Neutrophil (primary cell): ENCODE measurements at regions not wholly inside any gene's neighbourhood (a gene's known extent, or its start where the extent isn't known, plus 50 kb on each side); places are given as distances from the start of the nearest gene placed in this dataset.

ENCODE experiments used
- H3K27ac ChIP-seq: fragments of 200-600 bp; sonication (generic); 2 replicates; pipeline ENCODE4 v1.5.1; 2016; ENCODE audit warnings: mild to moderate bottlenecking, moderate library complexity
- H3K27me3 ChIP-seq: fragments of 200-600 bp; sonication (generic); 2 replicates; pipeline ENCODE4 v1.6.0; 2016; ENCODE audit warnings: mild to moderate bottlenecking
- H3K36me3 ChIP-seq: fragments of 200-600 bp; sonication (generic); 2 replicates; pipeline ENCODE4 v1.5.1; 2017
- H3K4me1 ChIP-seq, 2 experiments: fragments of 200-600 bp in 1 of 2; sonication (generic) in 1 of 2; 1 replicate in 1 of 2; 2 replicates in 1 of 2; pipeline versions ENCODE4 v1.5.1 to v1.6.1; 2013 to 2016; ENCODE audit warnings: low read depth in 1 of 2, low read length in 1 of 2, mild to moderate bottlenecking in 1 of 2, moderate library complexity in 1 of 2; ENCODE audit not compliant: control insufficient read depth in 1 of 2, insufficient read depth in 1 of 2
- H3K4me3 ChIP-seq, 2 experiments: fragments of 200-600 bp in 1 of 2; sonication (generic) in 1 of 2; 1 replicate in 1 of 2; 2 replicates in 1 of 2; pipeline ENCODE4 v1.5.1; 2013 to 2016; ENCODE audit warnings: low read depth in 1 of 2, low read length in 1 of 2, mild to moderate bottlenecking in 1 of 2, moderate library complexity in 1 of 2
- H3K9me3 ChIP-seq: fragments of 200-600 bp; sonication (generic); 2 replicates; pipeline ENCODE4 v1.5.1; 2016
- CTCF ChIP-seq: fragments of 200-600 bp; sonication (generic); IDR thresholded peaks from 2 replicates; pipeline ENCODE4 v1.5.1; 2016; ENCODE audit warnings: antibody characterized with exemption

- Histone ChIP-seq H3K36me3 (no peaks in the 10 kb centered on the region), H3K9me3 (no peaks in the 10 kb centered on the region), H3K4me3 (no peak overlapping the region), H3K27ac (no peak overlapping the region), H3K27me3 (no peaks in the 10 kb centered on the region), H3K4me1 (no peaks in the 10 kb centered on the region)
- TF ChIP-seq CTCF: no peak
Observed at GRCh38 chr2:122884889-122885288, 1129.4 kb downstream of the TSN start.

DNA sequence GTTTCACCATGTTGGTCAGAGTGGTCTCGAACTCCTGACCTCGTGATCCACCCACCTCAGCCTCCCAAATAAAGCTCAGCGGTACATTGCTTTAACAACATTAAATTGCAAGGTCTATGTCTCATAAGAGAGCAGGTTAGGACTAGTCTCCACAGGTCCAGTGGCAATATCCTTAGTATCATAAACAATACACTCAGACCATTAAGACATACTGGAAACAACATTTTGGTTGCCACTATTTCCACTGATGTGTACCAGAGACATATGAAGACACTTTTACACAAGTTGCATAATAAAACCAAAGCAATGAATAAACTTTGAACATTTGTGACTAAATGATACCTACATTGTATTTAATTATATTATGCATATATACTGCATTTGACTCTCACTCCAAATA, 1130.0 kb downstream of the TSN start:
- no peak for TF ChIP-seq CTCF
- Histone ChIP-seq H3K27ac (no peak overlapping the region), H3K4me1 (no peaks in the 10 kb centered on the region), H3K27me3 (no peaks in the 10 kb centered on the region), H3K4me3 (no peak overlapping the region), H3K36me3 (no peaks in the 10 kb centered on the region), H3K9me3 (no peaks in the 10 kb centered on the region)

GRCh38 chr2:122886479-122887145, 1131.2 kb downstream of the TSN start:
- H3K4me3 ChIP-seq: no peak overlapping the region
- no peak for TF ChIP-seq CTCF
- no peak overlapping the region for H3K27ac ChIP-seq
- no peaks in the 10 kb centered on the region for H3K27me3 ChIP-seq
- no peaks in the 10 kb centered on the region for H3K9me3 ChIP-seq
- no peaks in the 10 kb centered on the region for H3K36me3 ChIP-seq
- no peaks in the 10 kb centered on the region for H3K4me1 ChIP-seq

DNA sequence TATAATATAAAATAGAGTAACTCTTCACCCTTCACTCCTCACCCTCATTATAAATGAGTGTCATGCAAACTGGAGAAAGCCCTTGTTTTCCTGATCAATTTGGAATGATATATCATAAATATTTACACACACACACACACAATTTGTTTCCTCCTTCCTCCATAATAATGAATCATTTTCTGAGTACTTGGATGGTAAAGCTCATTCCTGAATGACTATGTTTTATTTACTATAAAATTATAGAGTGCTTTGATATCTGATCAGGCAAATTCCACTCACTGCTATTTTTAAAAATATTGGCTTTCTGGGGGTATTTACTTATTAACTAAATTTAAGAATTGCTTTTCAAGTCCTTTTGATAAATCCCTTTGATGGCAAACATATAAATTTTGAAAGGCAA, 1125.5 kb upstream of the CNTNAP5 start:
- TF ChIP-seq CTCF: no peak
- Histone ChIP-seq H3K36me3 (no peaks in the 10 kb centered on the region), H3K4me3 (no peak overlapping the region), H3K9me3 (no peaks in the 10 kb centered on the region), H3K27ac (no peak overlapping the region), H3K27me3 (no peaks in the 10 kb centered on the region), H3K4me1 (no peaks in the 10 kb centered on the region)

DNA sequence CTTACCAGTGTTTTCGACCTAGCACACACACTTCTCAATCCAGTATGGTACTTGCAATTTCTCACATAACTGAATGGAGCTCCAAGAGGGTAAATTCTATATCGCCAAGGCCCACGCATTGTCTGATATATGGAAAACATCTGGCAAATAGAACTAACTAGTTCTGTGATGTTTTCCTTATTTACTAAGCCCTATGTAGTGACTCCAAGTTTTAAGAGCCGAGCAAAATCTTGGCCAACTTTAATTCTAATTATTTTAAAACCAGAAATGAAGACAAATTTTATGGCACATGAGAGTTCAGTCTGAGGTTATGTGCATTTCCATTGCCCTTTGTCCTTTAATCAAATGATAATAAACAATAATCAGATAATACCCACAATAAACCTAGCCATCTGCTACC, 1119.7 kb upstream of the CNTNAP5 start:
- Histone ChIP-seq H3K27ac (no peak overlapping the region), H3K36me3 (no peaks in the 10 kb centered on the region), H3K27me3 (no peaks in the 10 kb centered on the region), H3K4me3 (no peak overlapping the region), H3K9me3 (no peaks in the 10 kb centered on the region), H3K4me1 (no peaks in the 10 kb centered on the region)
- TF ChIP-seq CTCF: no peak

DNA sequence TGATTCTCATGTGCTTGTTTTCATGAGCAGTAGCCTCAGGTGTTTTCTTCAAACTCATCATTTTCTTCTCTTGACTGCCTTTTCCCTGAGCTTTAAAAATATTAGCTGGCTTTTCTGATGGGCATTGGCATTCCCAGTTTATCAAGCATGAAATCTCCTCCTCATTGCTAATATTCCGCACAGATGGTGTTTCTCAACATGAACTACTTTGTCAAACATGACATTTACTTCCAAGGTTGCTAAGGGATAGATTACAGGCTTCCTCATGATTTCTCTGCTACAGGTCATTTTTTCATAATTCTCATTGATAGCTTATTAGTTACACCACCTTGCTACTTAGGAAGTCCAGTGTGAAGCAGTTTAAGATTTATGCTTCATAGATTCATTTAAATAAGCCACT, 1116.9 kb upstream of the CNTNAP5 start:
- Histone ChIP-seq H3K36me3 (no peaks in the 10 kb centered on the region), H3K9me3 (no peaks in the 10 kb centered on the region), H3K27me3 (no peaks in the 10 kb centered on the region), H3K4me3 (no peak overlapping the region), H3K4me1 (no peaks in the 10 kb centered on the region), H3K27ac (no peak overlapping the region)
- TF ChIP-seq CTCF: no peak
